ENCODE measurements at regions not wholly inside any gene's neighbourhood (a gene's known extent, or its start where the extent isn't known, plus 50 kb on each side); places are given as distances from the start of the nearest gene placed in this dataset.
"Not testable (repeated sequence)": the region's sequence is repeated elsewhere in the genome, so short reads cannot be mapped to it uniquely, and the experiment has no call there.

DNA sequence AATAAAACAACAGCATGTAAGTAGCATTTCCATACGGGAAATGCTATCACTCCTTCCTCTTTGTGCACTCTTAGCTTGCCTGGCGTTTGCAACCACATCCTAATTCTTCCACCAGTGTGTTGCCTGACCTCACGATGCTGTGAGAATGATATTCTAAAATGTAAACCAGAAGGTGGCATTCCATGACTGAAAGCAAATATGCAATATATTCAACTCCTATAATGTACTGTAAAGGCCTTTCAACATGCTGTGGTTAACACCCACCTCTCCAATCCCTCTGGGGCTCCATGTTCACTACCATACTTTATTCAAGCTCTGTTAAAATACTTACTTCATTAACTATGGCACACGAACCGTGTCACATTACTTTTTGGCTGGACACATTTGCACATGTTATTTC is 420.6 kb upstream of the DEPDC1 start:
- no peak overlapping the region for H3K4me3 ChIP-seq (ENCODE audit: low read length)
- TF ChIP-seq, protein P1, sequence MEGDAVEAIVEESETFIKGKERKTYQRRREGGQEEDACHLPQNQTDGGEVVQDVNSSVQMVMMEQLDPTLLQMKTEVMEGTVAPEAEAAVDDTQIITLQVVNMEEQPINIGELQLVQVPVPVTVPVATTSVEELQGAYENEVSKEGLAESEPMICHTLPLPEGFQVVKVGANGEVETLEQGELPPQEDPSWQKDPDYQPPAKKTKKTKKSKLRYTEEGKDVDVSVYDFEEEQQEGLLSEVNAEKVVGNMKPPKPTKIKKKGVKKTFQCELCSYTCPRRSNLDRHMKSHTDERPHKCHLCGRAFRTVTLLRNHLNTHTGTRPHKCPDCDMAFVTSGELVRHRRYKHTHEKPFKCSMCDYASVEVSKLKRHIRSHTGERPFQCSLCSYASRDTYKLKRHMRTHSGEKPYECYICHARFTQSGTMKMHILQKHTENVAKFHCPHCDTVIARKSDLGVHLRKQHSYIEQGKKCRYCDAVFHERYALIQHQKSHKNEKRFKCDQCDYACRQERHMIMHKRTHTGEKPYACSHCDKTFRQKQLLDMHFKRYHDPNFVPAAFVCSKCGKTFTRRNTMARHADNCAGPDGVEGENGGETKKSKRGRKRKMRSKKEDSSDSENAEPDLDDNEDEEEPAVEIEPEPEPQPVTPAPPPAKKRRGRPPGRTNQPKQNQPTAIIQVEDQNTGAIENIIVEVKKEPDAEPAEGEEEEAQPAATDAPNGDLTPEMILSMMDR (conservative IDR thresholded peaks at IDR 0.05; ENCODE audit: low read depth, low read length): no peak
- no peak for DNase-seq (ENCODE audit: low read depth)

DNA sequence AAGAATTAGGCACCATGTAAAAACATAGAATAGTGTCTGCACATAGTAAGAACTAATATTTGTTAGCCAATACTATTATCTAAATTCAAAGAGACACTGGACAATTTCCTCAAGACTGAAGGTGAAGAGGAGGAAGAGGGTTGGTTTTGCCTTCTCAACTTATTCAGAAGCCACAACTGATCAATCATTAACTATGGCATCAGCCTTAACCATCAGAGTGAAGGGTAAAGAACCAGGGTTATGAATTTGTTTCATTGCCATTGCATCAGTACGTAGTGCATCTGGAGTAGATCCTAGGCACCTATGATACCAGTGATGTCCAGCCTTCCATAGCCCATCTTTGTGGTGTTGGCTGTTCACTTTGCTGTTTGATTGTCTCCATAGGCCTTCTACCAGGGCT is 421.7 kb upstream of the DEPDC1 start:
- no peak overlapping the region for H3K4me3 ChIP-seq (ENCODE audit: low read length)
- TF ChIP-seq, protein P1 (conservative IDR thresholded peaks at IDR 0.05; ENCODE audit: low read depth, low read length): no peak
- DNase-seq (ENCODE audit: low read depth): no peak

DNA sequence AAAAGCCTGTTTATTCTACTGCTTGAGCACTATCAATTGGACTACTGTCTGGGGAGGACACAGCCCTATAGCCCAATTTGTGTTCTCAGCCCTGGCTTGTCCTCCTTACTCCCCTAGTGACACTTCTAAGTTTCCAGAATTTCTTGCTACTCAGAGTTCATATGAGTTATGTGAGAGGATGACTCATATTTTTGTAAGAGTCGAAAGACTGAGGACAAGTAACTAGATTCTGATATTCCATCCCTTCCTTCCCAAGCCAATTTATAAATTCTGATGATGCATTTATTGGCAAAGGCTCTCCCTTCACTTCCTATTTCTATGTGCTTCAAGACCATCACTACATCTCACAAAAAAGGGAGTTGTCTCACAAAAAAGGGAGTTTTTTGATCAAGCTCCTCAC is 422.2 kb upstream of the DEPDC1 start:
- TF ChIP-seq, protein P1 (conservative IDR thresholded peaks at IDR 0.05; ENCODE audit: low read depth, low read length): no peak
- no peak overlapping the region for H3K4me3 ChIP-seq (ENCODE audit: low read length)
- DNase-seq (ENCODE audit: low read depth): no peak

DNA sequence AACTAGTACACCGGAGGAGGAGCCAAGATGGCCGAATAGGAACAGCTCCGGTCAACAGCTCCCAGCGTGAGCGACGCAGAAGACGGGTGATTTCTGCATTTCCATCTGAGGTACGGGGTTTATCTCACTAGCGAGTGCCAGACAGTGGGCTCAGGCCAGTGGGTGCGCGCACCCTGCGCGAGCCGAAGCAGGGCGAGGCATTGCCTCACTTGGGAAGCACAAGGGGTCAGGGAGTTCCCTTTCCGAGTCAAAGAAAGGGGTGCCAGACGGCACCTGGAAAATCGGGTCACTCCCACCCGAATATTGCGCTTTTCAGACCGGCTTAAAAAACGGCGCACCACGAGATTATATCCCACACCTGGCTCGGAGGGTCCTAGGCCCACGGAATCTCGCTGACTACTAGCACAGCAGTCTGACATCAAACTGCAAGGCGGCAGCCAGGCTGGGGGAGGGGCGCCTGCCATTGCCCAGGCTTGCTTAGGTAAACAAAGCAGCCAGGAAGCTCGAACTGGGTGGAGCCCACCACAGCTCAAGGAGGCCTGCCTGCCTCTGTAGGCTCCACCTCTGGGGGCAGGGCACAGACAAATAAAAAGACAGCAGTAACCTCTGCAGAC is 426.7 kb upstream of the DEPDC1 start:
- H3K4me3 ChIP-seq (ENCODE audit: low read length); DNase-seq (ENCODE audit: low read depth): not testable (repeated sequence)

DNA sequence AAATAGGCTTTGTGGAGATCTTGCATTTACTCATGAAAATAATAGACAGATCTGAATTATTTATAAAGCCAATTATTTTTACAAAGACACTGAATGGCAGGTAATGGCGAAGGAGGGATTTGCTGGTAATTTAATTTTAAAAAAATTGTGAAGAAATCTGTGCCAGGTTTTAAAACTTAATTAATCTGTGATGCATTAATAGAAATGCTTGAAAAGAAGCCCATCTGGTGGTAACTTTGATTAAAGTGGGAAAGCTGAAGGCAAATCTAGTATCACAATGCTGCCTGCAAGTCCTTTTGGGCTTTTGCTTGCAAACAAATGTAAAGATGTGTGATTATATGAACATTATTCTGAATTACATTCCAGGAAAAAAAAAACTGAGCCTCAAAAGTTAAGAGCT is 433.2 kb upstream of the DEPDC1 start:
- H3K4me3 ChIP-seq (ENCODE audit: low read length): no peak overlapping the region
- no peak for DNase-seq (ENCODE audit: low read depth)
- TF ChIP-seq, protein P1 (conservative IDR thresholded peaks at IDR 0.05; ENCODE audit: low read depth, low read length): no peak

DNA sequence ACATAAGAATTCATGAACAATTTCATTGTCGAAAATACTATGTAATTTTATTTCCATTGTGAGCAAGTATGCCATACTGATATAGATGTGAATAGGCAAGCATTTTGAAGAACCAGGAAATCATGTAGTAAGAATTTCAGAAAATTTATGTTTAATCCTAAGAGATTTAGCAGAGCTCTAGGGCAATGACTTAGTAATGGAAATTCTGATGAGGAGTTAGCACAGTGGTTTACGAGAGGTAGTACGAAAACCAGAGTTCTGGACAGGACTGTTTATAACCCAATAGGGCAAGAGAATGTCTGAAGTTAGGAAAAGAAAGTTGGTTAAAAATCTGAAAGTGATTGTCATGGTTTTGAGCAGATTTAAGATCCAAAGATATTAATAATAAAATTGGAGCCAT is 439.6 kb upstream of the DEPDC1 start:
- no peak for DNase-seq (ENCODE audit: low read depth)
- TF ChIP-seq, protein P1 (conservative IDR thresholded peaks at IDR 0.05; ENCODE audit: low read depth, low read length): no peak
- no peak overlapping the region for H3K4me3 ChIP-seq (ENCODE audit: low read length)

DNA sequence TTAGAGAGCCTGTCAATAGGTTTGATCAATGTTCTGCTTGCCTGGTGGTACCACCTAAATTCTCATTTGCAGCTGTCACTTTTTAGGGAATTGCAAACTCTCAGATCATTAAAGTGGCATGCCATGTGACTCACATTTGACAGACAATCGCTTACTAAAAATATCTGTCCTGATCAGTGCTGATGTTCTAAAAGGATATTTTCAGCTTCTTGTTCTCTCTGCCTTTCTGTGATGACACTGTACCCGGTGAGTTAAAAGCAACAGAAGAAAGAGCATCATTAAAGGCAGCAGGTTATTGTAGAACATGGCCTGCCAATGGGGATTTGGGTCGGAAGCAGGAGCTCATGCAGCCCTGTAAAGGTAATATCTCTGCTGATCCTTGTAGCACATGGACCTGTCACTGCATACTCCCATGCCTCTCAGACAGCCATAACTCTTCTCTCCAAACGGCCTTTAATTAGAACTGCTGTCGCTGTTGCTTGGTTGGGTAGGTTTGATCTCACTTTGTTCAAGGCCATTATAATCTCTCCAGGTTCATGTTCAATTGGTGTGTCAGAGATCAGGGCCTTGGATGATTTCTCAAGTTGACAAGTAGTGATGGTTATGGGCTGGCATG is 441.3 kb upstream of the DEPDC1 start:
- DNase-seq (ENCODE audit: low read depth): no peak
- TF ChIP-seq, protein P1 (conservative IDR thresholded peaks at IDR 0.05; ENCODE audit: low read depth, low read length): no peak
- H3K4me3 ChIP-seq (ENCODE audit: low read length): no peak overlapping the region

All from retinal pigment epithelial cell (primary cell).